ENCODE measurements at regions not wholly inside any gene's neighbourhood (a gene's known extent, or its start where the extent isn't known, plus 50 kb on each side); places are given as distances from the start of the nearest gene placed in this dataset.

GRCh38 chr2:82875858-82876257, 1583.2 kb downstream of the SUCLG1 start:
- DNase-seq (ENCODE audit: low spot score), result no peak

GRCh38 chr2:82857967-82858366, 1601.1 kb downstream of the SUCLG1 start:
- no peak for DNase-seq (ENCODE audit: low spot score)

More at GRCh38 chr2:82875858-82876257, 1583.2 kb downstream of the SUCLG1 start:
- no peak for TF ChIP-seq CTCF (IDR thresholded peaks at IDR 0.05; ENCODE audit: extremely low read depth, missing control alignments)

GRCh38 chr2:82853299-82853698, 1605.8 kb downstream of the SUCLG1 start:
- no peak for TF ChIP-seq CTCF (IDR thresholded peaks at IDR 0.05; ENCODE audit: extremely low read depth, missing control alignments)
- no peak for DNase-seq (ENCODE audit: low spot score)

More at GRCh38 chr2:82857967-82858366, 1601.1 kb downstream of the SUCLG1 start:
- TF ChIP-seq CTCF (IDR thresholded peaks at IDR 0.05; ENCODE audit: extremely low read depth, missing control alignments), result no peak

- DNase-seq (ENCODE audit: low spot score), result no peak
- no peak for TF ChIP-seq CTCF (IDR thresholded peaks at IDR 0.05; ENCODE audit: extremely low read depth, missing control alignments)
Measured at GRCh38 chr2:82852787-82853186, 1606.3 kb downstream of the SUCLG1 start.

- TF ChIP-seq CTCF (IDR thresholded peaks at IDR 0.05; ENCODE audit: extremely low read depth, missing control alignments), result no peak
- DNase-seq (ENCODE audit: low spot score), result no peak
Measured at GRCh38 chr2:82848285-82848684, 1610.8 kb downstream of the SUCLG1 start.

- no peak for DNase-seq (ENCODE audit: low spot score)
- no peak for TF ChIP-seq CTCF (IDR thresholded peaks at IDR 0.05; ENCODE audit: extremely low read depth, missing control alignments)
Measured at GRCh38 chr2:82839036-82839435, 1620.0 kb downstream of the SUCLG1 start.

GRCh38 chr2:82837588-82838304, 1621.3 kb downstream of the SUCLG1 start:
- DNase-seq (ENCODE audit: low spot score), result no peak
- no peak for TF ChIP-seq CTCF (IDR thresholded peaks at IDR 0.05; ENCODE audit: extremely low read depth, missing control alignments)

Measured in GM20000 (cell line).